H1 (cell line): ENCODE measurements at regions not wholly inside any gene's neighbourhood (a gene's known extent, or its start where the extent isn't known, plus 50 kb on each side); places are given as distances from the start of the nearest gene placed in this dataset.

ENCODE experiments used
- CTCF ChIA-PET: fragments of 300-600 bp; sonication (Branson Sonifier 250); formaldehyde crosslinking; loops from one replicate; lab custom pipeline; 2021; ENCODE audit not compliant: partially characterized antibody; lab: Charles Lee
- POLR2A ChIA-PET: fragments of 300-600 bp; sonication (Branson Sonifier 250); formaldehyde crosslinking; loops from one replicate; lab custom pipeline; 2021; ENCODE audit warnings: inconsistent platforms; ENCODE audit not compliant: partially characterized antibody; lab: Charles Lee
- DNase-seq, 2 experiments: peaks; one replicate each; pipeline versions ENCODE4 v3.0.0 to v3.0.0-alpha.2; 2010 to 2022; ENCODE audit warnings: low spot score in 2 of 2, low read depth in 1 of 2, mixed read lengths in 1 of 2
- FAIRE-seq: peaks from 2 replicates; lab custom pipeline; 2011; peaks lifted over from hg19 to GRCh38; lab: Jason Lieb, UNC
- H2AFZ ChIP-seq: 2 replicates; pipeline ENCODE4 v1.8.1; 2012; ENCODE audit warnings: low read length, inconsistent platforms
- H2AK5ac ChIP-seq: 2 replicates; pipeline ENCODE4 v1.6.1; 2013; ENCODE audit warnings: low read depth, low read length
- H2BK120ac ChIP-seq: replicated peaks from 2 replicates; pipeline ENCODE3; 2013; ENCODE audit warnings: low read depth, low read length, inconsistent platforms
- H2BK12ac ChIP-seq: 2 replicates; pipeline ENCODE4 v1.6.1; 2013; ENCODE audit warnings: low read depth, low read length
- H2BK15ac ChIP-seq: 2 replicates; pipeline ENCODE4 v1.6.1; 2013; ENCODE audit warnings: low read length
- H2BK20ac ChIP-seq: 2 replicates; pipeline ENCODE4 v1.6.1; 2013; ENCODE audit warnings: low read length
- H2BK5ac ChIP-seq: 2 replicates; pipeline ENCODE4 v1.6.1; 2013; ENCODE audit warnings: low read depth, low read length
- H3K14ac ChIP-seq: 2 replicates; pipeline ENCODE4 v1.6.1; 2013; ENCODE audit warnings: inconsistent platforms; ENCODE audit not compliant: insufficient read length
- H3K18ac ChIP-seq: 2 replicates; pipeline ENCODE4 v1.6.1; 2013; ENCODE audit warnings: low read length; ENCODE audit errors: extremely low read depth
- H3K23ac ChIP-seq: 2 replicates; pipeline ENCODE4 v1.6.1; 2013; ENCODE audit warnings: inconsistent platforms; ENCODE audit not compliant: insufficient read length
- H3K23me2 ChIP-seq: 2 replicates; pipeline ENCODE4 v1.6.1; 2013; ENCODE audit warnings: low read depth, low read length
- H3K27ac ChIP-seq: 2 replicates; pipeline ENCODE4 v1.6.1; 2011; ENCODE audit warnings: low read depth, low read length, inconsistent platforms
- H3K27me3 ChIP-seq, 4 experiments: replicated peaks in 1 of 4; 1 replicate in 1 of 4; 2 replicates in 3 of 4; pipeline versions ENCODE4 v1.6.1 to v1.8.1; 2011 to 2013; ENCODE audit warnings: low read length in 3 of 4, mild to moderate bottlenecking in 3 of 4, inconsistent platforms in 2 of 4, mixed read lengths in 2 of 4, moderate library complexity in 1 of 4; ENCODE audit not compliant: control insufficient read depth in 3 of 4, insufficient read depth in 3 of 4; ENCODE audit errors: extremely low read depth in 1 of 4
- H3K36me3 ChIP-seq, 4 experiments: 2 replicates each; pipeline versions ENCODE4 v1.6.1 to v1.8.1; 2011 to 2013; ENCODE audit warnings: mild to moderate bottlenecking in 4 of 4, low read length in 3 of 4, moderate library complexity in 2 of 4, control low read depth in 1 of 4, inconsistent platforms in 1 of 4; ENCODE audit not compliant: insufficient read depth in 4 of 4, control insufficient read depth in 2 of 4
- H3K4ac ChIP-seq: replicated peaks from 2 replicates; pipeline ENCODE3; 2013; ENCODE audit warnings: low read length, low read depth, mixed read lengths, inconsistent platforms; ENCODE audit not compliant: insufficient read length
- H3K4me1 ChIP-seq, 4 experiments: replicated peaks in 1 of 4; 1 replicate in 1 of 4; 2 replicates in 3 of 4; pipeline versions ENCODE4 v1.6.1 to v1.8.1; 2011 to 2013; ENCODE audit warnings: low read length in 3 of 4, inconsistent platforms in 2 of 4, mixed read lengths in 1 of 4; ENCODE audit not compliant: insufficient read depth in 4 of 4, control insufficient read depth in 3 of 4
- H3K4me2 ChIP-seq, 2 experiments: 2 replicates each; pipeline versions ENCODE4 v1.6.1 to v1.8.1; 2011 to 2013; ENCODE audit warnings: low read depth in 2 of 2, low read length in 2 of 2, control low read depth in 1 of 2, inconsistent platforms in 1 of 2, mild to moderate bottlenecking in 1 of 2; ENCODE audit not compliant: insufficient read depth in 1 of 2
- H3K4me3 ChIP-seq, 4 experiments: fragments of 200-600, 300-600 bp in 1 of 4; sonication (generic), shearing (Covaris generic), sonication (Bioruptor Twin) in 1 of 4; 2 replicates each; pipeline versions ENCODE4 v1.5.1 to v1.8.1; 2011 to 2016; ENCODE audit warnings: low read length in 4 of 4, low read depth in 3 of 4, control low read depth in 2 of 4, inconsistent platforms in 2 of 4, mild to moderate bottlenecking in 2 of 4, mixed read lengths in 1 of 4, moderate library complexity in 1 of 4; ENCODE audit not compliant: insufficient read depth in 2 of 4; ENCODE audit errors: extremely low read depth in 1 of 4
- H3K56ac ChIP-seq: replicated peaks from 2 replicates; pipeline ENCODE3; 2013; ENCODE audit warnings: low read depth, mild to moderate bottlenecking, mixed read lengths, low read length, inconsistent platforms; ENCODE audit not compliant: insufficient read length
- H3K79me1 ChIP-seq: 2 replicates; pipeline ENCODE4 v1.6.1; 2013; ENCODE audit warnings: low read depth, low read length, control low read depth
- H3K79me2 ChIP-seq, 2 experiments: 2 replicates each; pipeline versions ENCODE4 v1.6.1 to v1.8.1; 2012 to 2013; ENCODE audit warnings: low read length in 2 of 2, mild to moderate bottlenecking in 2 of 2, inconsistent platforms in 1 of 2; ENCODE audit not compliant: insufficient read depth in 2 of 2, control insufficient read depth in 1 of 2
- H3K9ac ChIP-seq, 4 experiments: replicated peaks in 1 of 4; 1 replicate in 1 of 4; 2 replicates in 3 of 4; pipeline versions ENCODE4 v1.6.1 to v1.8.1; 2011 to 2013; ENCODE audit warnings: low read depth in 3 of 4, low read length in 3 of 4, control low read depth in 2 of 4, mild to moderate bottlenecking in 2 of 4, moderate library complexity in 2 of 4, inconsistent platforms in 1 of 4; ENCODE audit errors: extremely low read depth in 1 of 4
- H3K9me3 ChIP-seq, 2 experiments: 2 replicates each; pipeline versions ENCODE4 v1.6.1 to v1.8.1; 2012 to 2013; ENCODE audit warnings: mild to moderate bottlenecking in 2 of 2, moderate library complexity in 2 of 2, control low read depth in 1 of 2, inconsistent platforms in 1 of 2, low read depth in 1 of 2, low read length in 1 of 2, mixed read lengths in 1 of 2; ENCODE audit not compliant: insufficient read depth in 2 of 2
- H4K20me1 ChIP-seq, 2 experiments: replicated peaks in 1 of 2; 2 replicates each; pipeline versions ENCODE3 to v1.8.1; 2011 to 2013; ENCODE audit warnings: inconsistent platforms in 2 of 2, low read length in 2 of 2, mild to moderate bottlenecking in 1 of 2; ENCODE audit not compliant: insufficient read depth in 2 of 2, control insufficient read depth in 1 of 2
- H4K5ac ChIP-seq: 2 replicates; pipeline ENCODE4 v1.6.1; 2013; ENCODE audit warnings: low read length, low read depth, mixed read lengths, inconsistent platforms; ENCODE audit not compliant: insufficient read length
- H4K8ac ChIP-seq: 2 replicates; pipeline ENCODE4 v1.8.0; 2013; ENCODE audit warnings: mild to moderate bottlenecking, moderate library complexity, low read length, inconsistent platforms; ENCODE audit not compliant: insufficient read depth; ENCODE audit errors: extremely low read depth
- H4K91ac ChIP-seq: replicated peaks from 2 replicates; pipeline ENCODE3; 2013; ENCODE audit warnings: low read length, mixed read lengths, inconsistent platforms; ENCODE audit not compliant: insufficient read length
- CREB1 ChIP-seq: IDR thresholded peaks from 2 replicates; pipeline ENCODE4 v1.6.1; 2012; ENCODE audit warnings: inconsistent platforms
- EP300 ChIP-seq, 2 experiments: IDR thresholded peaks; 1 replicate in 1 of 2; 2 replicates in 1 of 2; pipeline ENCODE4 v1.6.1; 2011 to 2012; ENCODE audit warnings: low read depth in 2 of 2, low read length in 2 of 2, mild to moderate bottlenecking in 2 of 2, borderline replicate concordance in 1 of 2, inconsistent platforms in 1 of 2, moderate library complexity in 1 of 2
- GTF2F1 ChIP-seq: IDR thresholded peaks from 2 replicates; pipeline ENCODE4 v1.6.1; 2012; ENCODE audit warnings: low read depth, low read length, improper control_type of control experiment, borderline replicate concordance
- HDAC2 ChIP-seq, 2 experiments: fragments of 300-600 bp in 1 of 2; sonication (generic) in 1 of 2; IDR thresholded peaks; 2 replicates each; pipeline ENCODE4 v1.6.1; 2011 to 2012; ENCODE audit warnings: low read depth in 2 of 2, low read length in 2 of 2, mild to moderate bottlenecking in 2 of 2, moderate library complexity in 2 of 2, borderline replicate concordance in 1 of 2, inconsistent platforms in 1 of 2
- JUN ChIP-seq: IDR thresholded peaks from 2 replicates; pipeline ENCODE4 v1.6.1; 2011; ENCODE audit warnings: low read depth, mild to moderate bottlenecking, improper control_type of control experiment, low read length
- PHF8 ChIP-seq: fragments of 200-600 bp; sonication (generic); conservative IDR thresholded peaks from 2 replicates; pipeline ENCODE4 v1.7.1; 2012; ENCODE audit warnings: low read depth, mild to moderate bottlenecking, inconsistent platforms, low read length, moderate library complexity
- SIRT6 ChIP-seq: IDR thresholded peaks from one replicate; pipeline ENCODE4 v1.7.1; 2012; ENCODE audit warnings: low read length, inconsistent platforms
- SP4 ChIP-seq: IDR thresholded peaks from 2 replicates; pipeline ENCODE4 v1.6.1; 2012; ENCODE audit warnings: low read length, inconsistent platforms
- TAF1 ChIP-seq: IDR thresholded peaks from 2 replicates; pipeline ENCODE4 v1.6.1; 2011; ENCODE audit warnings: mild to moderate bottlenecking, low read depth, low read length
- WGBS, 2 experiments: shearing (Covaris generic) in 1 of 2; methylation state at CpG; one replicate each; pipeline versions ENCODE4 v1.1.6 to v1.1.7; 2013 to 2015; ENCODE audit warnings: low lambda C conversion rate in 2 of 2, mixed read lengths in 2 of 2, inconsistent platforms in 1 of 2, low coverage in 1 of 2, missing lambda C conversion rate in 1 of 2; ENCODE audit not compliant: insufficient replicate concordance in 2 of 2, insufficient coverage in 1 of 2, insufficient read length in 1 of 2; ENCODE audit errors: extremely low coverage in 1 of 2, missing lambda C conversion rate in 1 of 2; 5-methylcytosine and 5-hydroxymethylcytosine counted together
- TF ChIP-seq, protein P1 (sequence below): IDR thresholded peaks from 2 replicates; pipeline ENCODE4 v1.6.1; 2012; ENCODE audit warnings: low read length, inconsistent platforms

DNA sequence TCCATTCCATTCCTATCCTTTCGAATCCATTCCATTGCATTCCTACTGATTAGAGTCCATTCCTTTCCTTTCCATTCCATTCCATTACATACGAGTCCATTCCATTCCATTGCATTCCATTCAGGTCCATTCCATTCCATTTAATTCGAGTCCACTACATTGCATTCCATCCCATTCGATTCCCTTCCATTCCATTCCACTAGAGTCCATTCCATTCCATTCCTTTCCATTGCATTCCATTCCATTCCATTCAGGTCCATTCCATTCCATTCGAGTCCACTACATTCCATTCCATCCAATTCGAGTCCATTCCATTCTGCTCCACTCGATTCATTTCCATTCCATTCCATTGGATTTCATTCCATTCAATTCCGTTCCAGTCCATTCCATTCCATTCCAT lies 1133.6 kb downstream of the RPIA start:
- H4K91ac ChIP-seq = no peak overlapping the region
- H2BK15ac ChIP-seq = no peak overlapping the region
- H3K56ac ChIP-seq = no peak overlapping the region
- H2BK120ac ChIP-seq = no peak overlapping the region
- 86 to 100% methylated on average over 4 to 8 of the region's 8 CpGs for WGBS, 2 experiments
- no peak overlapping the region for H3K27ac ChIP-seq
- no peak overlapping the region for H2BK20ac ChIP-seq
- H3K36me3 ChIP-seq = peaks cover 0 to 3% (median 0%) of the 10 kb centered on the region in 4 experiments; a peak in 2 of 8 replicates
- no peaks in the 10 kb centered on the region for H3K79me1 ChIP-seq
- DNase-seq (no peak), FAIRE-seq (no peak)
- H3K14ac ChIP-seq = no peak overlapping the region
- H3K4me3 ChIP-seq = no peak overlapping the region
- no peak for TF ChIP-seq HDAC2 (IDR thresholded peaks at IDR 0.05; ENCODE audit: borderline replicate concordance in 1 of 2, low read depth in 2 of 2, low read length in 2 of 2)
- no peak for TF ChIP-seq EP300 (IDR thresholded peaks at IDR 0.05; ENCODE audit: borderline replicate concordance in 1 of 2, low read depth in 2 of 2, low read length in 2 of 2)
- no peak for TF ChIP-seq JUN
- no peak for TF ChIP-seq SP4
- no peak for TF ChIP-seq CREB1
- no peak for TF ChIP-seq GTF2F1
- TF ChIP-seq TAF1 = no peak
- no peak for TF ChIP-seq PHF8
- no peak for TF ChIP-seq SIRT6
- TF ChIP-seq, protein P1, sequence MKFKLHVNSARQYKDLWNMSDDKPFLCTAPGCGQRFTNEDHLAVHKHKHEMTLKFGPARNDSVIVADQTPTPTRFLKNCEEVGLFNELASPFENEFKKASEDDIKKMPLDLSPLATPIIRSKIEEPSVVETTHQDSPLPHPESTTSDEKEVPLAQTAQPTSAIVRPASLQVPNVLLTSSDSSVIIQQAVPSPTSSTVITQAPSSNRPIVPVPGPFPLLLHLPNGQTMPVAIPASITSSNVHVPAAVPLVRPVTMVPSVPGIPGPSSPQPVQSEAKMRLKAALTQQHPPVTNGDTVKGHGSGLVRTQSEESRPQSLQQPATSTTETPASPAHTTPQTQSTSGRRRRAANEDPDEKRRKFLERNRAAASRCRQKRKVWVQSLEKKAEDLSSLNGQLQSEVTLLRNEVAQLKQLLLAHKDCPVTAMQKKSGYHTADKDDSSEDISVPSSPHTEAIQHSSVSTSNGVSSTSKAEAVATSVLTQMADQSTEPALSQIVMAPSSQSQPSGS = no peak
- no peak overlapping the region for H3K4ac ChIP-seq
- H3K79me2 ChIP-seq = no peaks in the 10 kb centered on the region
- no peak overlapping the region for H2BK5ac ChIP-seq
- no peak overlapping the region for H2BK12ac ChIP-seq
- H3K9ac ChIP-seq = no peak overlapping the region
- H3K4me2 ChIP-seq = no peak overlapping the region
- H4K8ac ChIP-seq = no peak overlapping the region
- H3K23ac ChIP-seq = no peak overlapping the region
- peaks cover 36% of the 10 kb centered on the region for H3K23me2 ChIP-seq
- no peak overlapping the region for H4K5ac ChIP-seq
- no peak overlapping the region for H2AFZ ChIP-seq
- H4K20me1 ChIP-seq = peaks cover 0 to 4% of the 10 kb centered on the region in 2 experiments
- ChIA-PET CTCF (no interaction called here), POLR2A (no interaction called here)
- no peak overlapping the region for H2AK5ac ChIP-seq
- H3K9me3 ChIP-seq = peaks cover 12 to 66% of the 10 kb centered on the region in 2 experiments
- no peaks in the 10 kb centered on the region for H3K4me1 ChIP-seq
- H3K27me3 ChIP-seq = no peaks in the 10 kb centered on the region
- H3K18ac ChIP-seq = no peak overlapping the region
